Raji (cell line): ENCODE measurements at regions not wholly inside any gene's neighbourhood (a gene's known extent, or its start where the extent isn't known, plus 50 kb on each side); places are given as distances from the start of the nearest gene placed in this dataset.

Source experiments
- POLR2A ChIP-seq: IDR thresholded peaks from 2 replicates; pipeline ENCODE4 v1.6.1; 2011; ENCODE audit warnings: low read depth, low read length, control low read depth; ENCODE audit not compliant: insufficient read depth

DNA sequence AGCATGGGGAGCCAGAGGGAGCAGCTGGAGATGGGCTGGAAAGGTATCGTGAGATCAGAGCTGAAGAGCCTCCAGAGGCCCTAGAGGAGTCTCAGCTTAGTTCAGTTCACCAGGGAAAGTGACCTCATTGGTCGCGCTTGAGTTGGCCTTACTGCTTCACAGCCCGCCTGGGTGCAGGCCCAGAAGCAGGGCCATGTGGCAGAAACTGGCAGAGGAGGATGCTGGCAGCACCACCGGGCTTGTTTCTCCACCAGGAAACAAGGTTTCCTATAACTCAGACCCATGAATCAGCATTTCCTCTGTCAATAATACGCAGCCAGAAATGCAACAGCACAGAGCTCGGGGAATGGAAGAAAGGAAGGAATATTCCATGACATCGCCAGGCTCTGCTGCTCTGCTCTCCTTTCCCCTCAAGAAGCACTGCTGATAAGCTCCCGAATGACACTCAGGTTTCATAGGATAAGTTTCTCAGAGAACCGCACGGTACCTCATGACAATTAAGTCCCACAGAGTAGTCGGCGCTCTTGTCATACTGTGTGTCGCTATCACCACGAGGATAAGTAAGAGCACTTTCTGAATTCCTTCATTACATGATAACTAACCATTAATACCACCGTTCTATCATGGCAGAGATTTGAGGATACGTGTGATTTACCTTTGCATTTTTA, 147.1 kb upstream of the LPP start:
- no peak for TF ChIP-seq POLR2A

DNA sequence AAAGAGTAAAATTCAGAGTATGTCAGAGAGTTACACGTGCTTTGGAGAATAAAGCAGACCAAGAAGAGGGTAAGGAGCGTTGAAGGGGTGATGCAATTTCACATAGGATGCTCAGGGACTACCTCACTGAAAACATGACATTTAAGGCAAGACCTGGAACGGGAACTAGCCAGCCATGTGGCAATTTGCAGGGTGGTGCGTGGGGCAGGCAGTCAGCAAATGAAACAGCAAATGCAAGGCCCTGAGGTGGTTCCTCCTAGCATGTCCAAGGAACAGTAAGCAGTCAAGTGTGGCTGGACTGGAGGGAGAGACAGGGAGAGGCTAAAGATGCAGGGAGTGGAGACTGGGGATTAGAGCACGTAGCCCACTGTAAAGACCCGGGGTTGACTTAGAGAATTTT, 146.1 kb upstream of the LPP start:
- no peak for TF ChIP-seq POLR2A

DNA sequence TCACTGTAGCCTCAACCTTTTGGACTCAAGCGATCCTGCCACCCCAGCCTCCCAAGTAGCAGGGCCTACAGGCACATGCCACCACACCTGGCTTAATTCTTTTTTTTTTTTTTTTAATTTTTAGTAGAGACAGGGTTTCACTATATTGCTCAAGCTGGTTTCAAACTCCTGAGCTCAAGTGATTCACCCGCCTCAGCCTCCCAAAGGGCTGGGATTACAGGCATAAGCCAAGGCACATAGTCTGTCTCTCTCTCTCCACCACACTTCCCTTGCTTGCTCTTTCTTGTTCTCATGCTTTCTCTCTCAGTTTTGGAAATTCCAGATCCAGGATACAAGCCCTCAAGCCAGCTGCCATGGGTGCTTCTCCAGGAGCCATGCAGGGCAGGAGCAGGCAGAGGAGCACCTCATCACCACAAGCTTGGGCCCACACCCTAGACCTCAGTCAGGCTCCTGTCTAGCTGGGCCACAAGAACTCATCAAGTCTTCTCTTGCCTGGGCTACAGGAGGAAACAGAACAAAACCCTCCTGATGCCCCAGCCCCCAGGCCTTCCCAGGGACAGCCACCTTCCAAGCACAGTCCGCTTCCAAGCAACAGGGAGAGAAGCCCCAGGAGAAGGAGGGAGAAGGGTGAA, 145.3 kb upstream of the LPP start:
- TF ChIP-seq POLR2A = no peak

DNA sequence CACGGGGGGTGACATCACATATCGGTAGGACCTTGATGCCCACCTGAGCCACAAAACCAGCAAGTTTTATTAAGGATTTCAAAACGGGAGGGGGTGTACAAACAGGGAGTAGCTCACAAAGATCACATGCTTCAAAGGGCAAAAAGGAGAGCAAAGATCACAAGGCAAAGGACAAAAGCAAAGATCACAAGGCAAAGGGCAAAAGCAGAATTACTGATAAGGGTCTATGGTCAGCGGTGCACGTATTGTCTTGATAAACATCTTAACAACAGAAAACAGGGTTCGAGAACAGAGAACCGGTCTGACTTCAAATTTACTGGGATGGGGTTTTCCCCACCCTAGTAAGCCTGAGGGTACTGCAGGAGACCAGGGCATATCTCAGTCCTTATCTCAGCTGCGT, 143.5 kb upstream of the LPP start:
- no peak for TF ChIP-seq POLR2A

DNA sequence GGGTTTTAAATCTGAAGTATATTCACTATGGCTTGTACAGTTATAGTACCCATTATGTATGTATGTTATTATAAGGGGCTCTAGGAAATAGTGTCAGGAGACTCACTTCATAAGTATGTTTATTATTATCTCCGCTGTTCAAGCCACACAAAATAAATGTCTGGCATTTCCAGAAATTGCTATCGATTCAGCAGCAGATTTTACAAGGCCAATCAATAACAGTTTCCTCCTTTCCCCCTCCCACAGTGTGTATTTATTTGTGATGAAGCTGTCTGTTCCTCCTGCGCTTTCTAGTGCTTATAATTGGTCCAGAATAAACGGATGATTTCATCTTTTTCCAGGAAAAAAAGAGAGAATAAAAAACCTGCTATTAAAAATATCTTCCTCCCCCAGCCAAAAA, 134.2 kb upstream of the LPP start:
- TF ChIP-seq POLR2A = no peak

DNA sequence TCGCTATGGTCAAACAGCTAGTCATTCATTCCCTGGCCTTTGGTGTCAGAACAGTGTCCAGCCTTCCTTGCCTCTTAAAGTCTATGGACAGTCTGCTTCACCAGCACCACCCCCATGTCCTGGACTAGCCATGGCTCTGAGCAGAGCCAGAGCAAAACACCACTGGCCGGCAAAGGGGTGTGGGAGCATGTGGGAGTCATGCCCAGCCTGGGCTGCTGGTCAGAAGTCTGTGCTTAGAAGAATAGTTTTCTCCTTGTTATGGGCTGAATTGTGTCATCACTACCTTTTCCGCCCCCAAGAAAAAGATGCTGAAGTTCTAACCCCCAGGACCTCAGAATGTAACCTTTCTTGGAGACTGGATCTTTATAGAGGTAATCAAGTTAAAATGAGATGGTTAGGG, 132.9 kb upstream of the LPP start:
- no peak for TF ChIP-seq POLR2A

DNA sequence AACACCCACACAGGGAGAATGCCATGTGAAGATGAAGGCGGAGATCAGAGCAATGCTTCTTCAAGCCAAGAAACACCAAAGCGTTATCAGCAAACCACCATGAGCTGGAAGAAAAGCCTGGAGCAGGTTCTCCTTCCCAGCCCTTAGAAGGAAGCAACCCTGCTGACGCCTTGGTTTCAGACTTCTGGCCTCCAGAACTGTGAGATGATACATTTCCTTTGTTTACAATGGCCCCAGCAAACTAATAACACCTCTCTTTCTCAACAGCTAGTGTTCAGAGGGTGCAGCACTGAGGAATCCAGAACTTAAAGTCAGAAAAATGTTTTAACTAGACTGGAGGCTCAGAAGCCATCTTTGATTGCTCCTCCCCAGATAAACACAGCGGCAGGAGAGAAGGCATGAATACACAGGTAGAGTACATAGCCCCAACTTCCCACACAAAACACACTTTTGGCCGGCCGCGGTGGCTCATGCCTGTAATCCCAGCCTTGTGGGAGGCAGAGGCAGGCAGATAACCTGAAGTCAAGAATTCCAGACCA, 132.4 kb upstream of the LPP start:
- no peak for TF ChIP-seq POLR2A

DNA sequence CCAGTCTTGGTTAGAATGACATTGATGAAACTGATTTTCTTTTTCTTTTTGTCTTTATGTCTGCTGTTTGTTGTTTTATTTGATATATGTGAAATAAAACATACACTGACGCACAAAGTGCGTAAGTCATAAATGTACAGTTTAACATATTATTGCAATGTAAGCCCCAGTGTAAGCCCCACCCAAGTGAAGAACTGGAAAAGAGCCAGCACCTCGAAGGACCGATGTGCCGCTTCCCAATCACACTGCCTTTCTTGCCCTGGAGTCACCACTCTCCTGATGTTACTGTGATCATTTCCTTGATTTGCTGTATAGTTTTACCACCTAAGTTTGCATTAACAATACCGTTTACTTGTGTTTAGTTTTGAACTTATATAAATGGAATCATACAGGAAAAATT, 128.4 kb upstream of the LPP start:
- no peak for TF ChIP-seq POLR2A

DNA sequence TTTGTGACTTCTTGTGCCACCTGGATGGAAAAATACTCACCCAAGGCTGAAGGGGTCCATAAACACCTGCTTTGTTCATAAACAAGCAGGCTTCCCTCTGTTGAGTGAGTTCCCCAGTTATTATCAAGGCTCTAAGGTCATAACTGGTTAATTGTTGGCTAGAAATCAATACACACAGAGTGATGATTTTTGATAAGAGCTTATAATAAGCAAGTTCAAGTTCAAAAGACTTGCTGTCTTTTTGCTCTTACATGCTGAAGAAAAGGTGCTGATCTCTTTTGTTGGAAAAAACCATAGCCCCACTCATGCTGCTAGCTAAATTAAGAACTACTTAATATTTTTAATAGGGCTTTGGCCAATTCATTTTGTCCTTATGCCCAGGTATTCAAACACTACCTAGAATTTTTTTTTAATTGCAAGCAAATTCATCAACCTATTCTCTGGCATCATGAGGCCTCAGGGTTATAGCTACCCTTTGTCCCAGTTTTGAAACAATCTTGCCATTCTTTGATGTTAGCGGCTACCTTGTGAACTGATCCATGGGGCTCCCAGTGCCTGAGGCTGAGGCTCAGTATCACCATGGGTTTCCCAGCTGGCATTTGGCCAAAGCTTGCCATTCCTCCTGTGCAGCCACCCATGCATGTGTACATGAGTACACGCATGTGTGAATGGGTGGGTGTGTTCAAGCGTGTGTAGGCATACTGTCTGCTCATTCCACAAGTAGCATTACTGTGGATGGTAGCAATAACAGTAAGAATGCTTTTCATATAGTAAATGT, 127.6 kb upstream of the LPP start:
- TF ChIP-seq POLR2A = no peak

DNA sequence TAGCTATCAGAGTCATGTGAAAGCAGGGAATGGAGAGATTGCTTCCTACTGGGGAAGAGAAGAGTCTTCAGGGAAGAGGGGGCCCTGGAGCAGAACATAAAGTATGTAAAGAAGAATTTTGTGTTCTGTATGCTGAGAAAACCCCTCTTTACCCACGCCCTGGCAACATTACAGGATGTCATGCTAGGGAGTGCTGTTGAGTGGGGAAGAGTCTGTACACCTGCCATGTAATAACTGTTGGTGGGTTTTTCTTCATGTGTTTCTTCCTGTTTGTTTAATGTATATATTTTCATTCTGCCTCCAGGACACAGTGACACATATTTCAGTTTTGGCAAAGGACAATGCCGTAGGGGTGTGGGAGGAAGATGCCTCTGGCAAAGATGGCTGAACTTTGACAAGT, 122.8 kb upstream of the LPP start:
- no peak for TF ChIP-seq POLR2A

DNA sequence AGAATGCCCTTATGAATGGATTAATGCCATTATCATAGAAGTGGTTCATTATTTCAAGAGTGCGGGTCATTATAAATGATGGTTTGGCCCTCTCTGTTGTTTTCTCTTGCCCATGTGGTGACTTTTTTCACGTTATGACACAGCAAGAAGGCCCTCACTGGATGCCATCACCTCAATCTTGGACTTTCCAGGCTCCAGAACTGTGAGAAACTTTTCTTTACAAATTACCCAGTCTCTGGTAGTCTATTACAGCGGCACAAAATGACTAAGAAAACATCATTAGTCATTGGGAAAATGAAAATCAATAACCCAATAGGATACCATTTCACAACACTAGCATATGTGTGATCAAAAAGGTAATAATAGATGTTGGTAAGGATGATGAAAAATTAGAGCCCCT, 119.0 kb upstream of the LPP start:
- TF ChIP-seq POLR2A = no peak

DNA sequence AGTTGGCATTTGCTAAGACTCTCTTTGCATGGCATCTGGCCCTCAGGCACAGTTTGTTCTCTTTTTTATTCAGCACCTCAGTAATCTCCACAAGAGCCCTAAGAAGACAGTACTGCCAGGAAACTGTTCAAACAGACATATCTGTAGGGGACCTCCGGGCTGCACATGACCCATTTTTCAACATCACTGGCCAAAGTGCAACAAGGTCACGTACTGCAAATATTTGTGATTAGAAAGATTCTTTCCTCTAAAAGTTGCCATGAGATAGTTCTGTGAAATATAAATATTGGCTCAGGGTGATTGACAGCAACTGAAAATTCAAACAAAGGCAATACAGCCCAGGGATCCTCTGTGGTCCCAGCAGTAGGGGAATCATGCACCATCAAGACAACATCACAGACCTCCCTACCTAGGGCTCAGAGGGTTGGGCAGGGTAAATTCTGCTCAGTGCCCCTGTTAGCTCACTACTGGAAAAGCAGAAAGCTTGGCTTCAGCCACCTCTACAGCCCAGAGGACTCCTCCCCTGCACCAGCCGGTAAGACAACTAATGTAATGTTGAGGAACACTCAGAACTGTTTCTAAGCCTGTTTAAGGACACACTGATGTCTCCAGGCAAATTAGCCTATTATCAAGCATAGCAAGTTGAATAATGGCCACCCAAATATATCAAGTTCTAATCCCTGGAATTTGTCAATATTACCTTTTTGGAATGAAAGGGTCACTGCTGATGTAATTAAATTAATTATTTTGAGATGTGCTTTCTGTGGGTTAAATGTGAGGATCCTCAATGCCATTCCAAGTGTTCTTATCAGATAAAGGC, 117.4 kb upstream of the LPP start:
- TF ChIP-seq POLR2A = no peak

DNA sequence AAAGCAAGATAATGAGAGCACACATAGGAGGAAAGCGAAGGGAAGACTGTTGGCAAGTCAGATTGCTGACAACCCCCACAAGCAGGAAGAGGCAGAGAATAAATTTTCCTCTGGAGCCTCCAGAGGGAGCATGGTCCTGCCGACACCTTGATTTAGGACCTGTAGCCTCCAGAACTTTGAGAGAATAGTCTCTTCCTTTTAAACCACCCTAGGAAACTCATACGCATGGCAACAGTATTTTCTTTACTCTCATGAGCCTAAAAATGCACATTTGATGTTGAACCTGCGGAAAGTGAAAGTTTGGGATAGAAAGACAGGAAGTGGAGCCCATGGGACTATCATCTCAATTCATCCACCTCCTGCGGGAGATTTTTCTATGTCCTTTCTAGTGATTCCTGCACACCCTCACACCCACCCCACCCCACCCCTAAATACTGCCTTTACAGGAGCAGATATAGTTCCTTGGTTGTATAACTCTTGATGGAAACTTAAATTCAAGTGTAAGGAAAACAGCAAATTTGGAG, 116.7 kb upstream of the LPP start:
- no peak for TF ChIP-seq POLR2A

DNA sequence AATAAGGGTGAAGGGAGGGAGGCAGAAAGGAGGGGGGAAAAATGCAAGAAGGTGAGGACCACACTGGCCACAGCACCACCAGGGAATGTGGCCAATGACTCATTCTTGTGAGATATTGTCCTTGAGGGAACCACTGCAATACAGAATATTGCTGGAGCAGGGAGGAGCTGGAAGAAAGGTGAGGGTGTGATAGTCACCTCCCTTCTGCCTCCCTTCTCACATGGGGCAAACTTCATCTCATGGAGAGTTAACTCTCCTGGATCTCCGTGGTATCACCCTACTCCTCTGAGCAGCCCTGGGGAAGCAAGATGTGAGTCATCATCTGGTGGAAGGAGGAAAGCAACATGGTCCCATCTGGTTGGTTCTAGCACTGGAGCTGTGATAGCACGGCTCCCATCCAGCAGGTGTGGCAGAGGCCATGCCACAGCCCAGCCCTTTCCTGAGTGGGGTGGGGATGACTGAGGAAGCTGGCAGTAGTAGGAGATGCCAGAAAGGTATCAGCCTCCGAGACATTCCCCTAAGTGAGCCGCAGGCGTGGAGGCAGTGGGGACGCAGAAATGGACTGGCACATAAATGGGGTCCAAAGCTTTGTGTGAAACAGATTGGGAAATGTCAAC, 115.9 kb upstream of the LPP start:
- TF ChIP-seq POLR2A = no peak
